Subcutaneous abdominal adipose tissue (tissue), 5 donors: ENCODE measurements at regions not wholly inside any gene's neighbourhood (a gene's known extent, or its start where the extent isn't known, plus 50 kb on each side); places are given as distances from the start of the nearest gene placed in this dataset.

Source experiments
- H3K27ac ChIP-seq: one replicate; pipeline ENCODE4 v1.7.0; 2013; ENCODE audit warnings: low read depth, mild to moderate bottlenecking, inconsistent platforms, low read length, moderate library complexity
- H3K27me3 ChIP-seq, 5 donors: one replicate each; pipeline ENCODE4 v1.7.0; 2013; ENCODE audit warnings: low read length in 5 of 5, inconsistent platforms in 1 of 5; ENCODE audit not compliant: control insufficient read depth in 5 of 5, insufficient read depth in 4 of 5
- H3K36me3 ChIP-seq, 5 donors: one replicate each; pipeline ENCODE4 v1.7.0; 2013; ENCODE audit warnings: low read length in 5 of 5; ENCODE audit not compliant: control insufficient read depth in 5 of 5, insufficient read depth in 5 of 5
- H3K4me1 ChIP-seq, 5 donors: one replicate each; pipeline ENCODE4 v1.7.0; 2013; ENCODE audit warnings: low read length in 5 of 5, mild to moderate bottlenecking in 3 of 5, moderate library complexity in 1 of 5; ENCODE audit not compliant: control insufficient read depth in 5 of 5, insufficient read depth in 5 of 5
- H3K4me3 ChIP-seq, 5 donors: one replicate each; pipeline ENCODE4 v1.7.0; 2013; ENCODE audit warnings: low read length in 5 of 5, low read depth in 1 of 5
- H3K9ac ChIP-seq, 5 donors: one replicate each; pipeline ENCODE4 v1.7.0; 2013; ENCODE audit warnings: low read length in 5 of 5, mild to moderate bottlenecking in 4 of 5, moderate library complexity in 3 of 5
- H3K9me3 ChIP-seq, 5 donors: one replicate each; pipeline ENCODE4 v1.7.0; 2013; ENCODE audit warnings: low read length in 5 of 5; ENCODE audit not compliant: control insufficient read depth in 5 of 5
- donor health status: healthy.
- donor health status: healthy.
- donor health status: healthy.
- donor health status: healthy.
- donor health status: healthy.

GRCh38 chr16:55000595-55000994 lies 69.9 kb downstream of the IRX5 start:
- H3K9me3 ChIP-seq: no peaks in the 10 kb centered on the region
- no peaks in the 10 kb centered on the region for H3K36me3 ChIP-seq
- H3K4me1 ChIP-seq: no peaks in the 10 kb centered on the region
- H3K4me3 ChIP-seq: no peak overlapping the region
- no peak overlapping the region for H3K27ac ChIP-seq
- H3K9ac ChIP-seq: no peak overlapping the region
- peaks cover 0 to 20% (median 10%) of the 10 kb centered on the region in 5 donors for H3K27me3 ChIP-seq

- H3K4me1 ChIP-seq: no peaks in the 10 kb centered on the region
- H3K4me3 ChIP-seq: no peak overlapping the region
- peaks cover 0 to 20% (median 10%) of the 10 kb centered on the region in 5 donors for H3K27me3 ChIP-seq
- H3K27ac ChIP-seq: no peak overlapping the region
- H3K36me3 ChIP-seq: no peaks in the 10 kb centered on the region
- H3K9ac ChIP-seq: no peak overlapping the region
- H3K9me3 ChIP-seq: no peaks in the 10 kb centered on the region
Measured at GRCh38 chr16:55001931-55002330, 71.3 kb downstream of the IRX5 start.

GRCh38 chr16:55002419-55002818 lies 71.8 kb downstream of the IRX5 start:
- Histone ChIP-seq H3K9ac (no peak overlapping the region), H3K27me3 (peaks cover 0 to 16% (median 8%) of the 10 kb centered on the region in 5 donors), H3K4me3 (no peak overlapping the region), H3K4me1 (no peaks in the 10 kb centered on the region), H3K9me3 (no peaks in the 10 kb centered on the region), H3K36me3 (no peaks in the 10 kb centered on the region), H3K27ac (no peak overlapping the region)

- Histone ChIP-seq H3K27me3 (peaks cover 0 to 15% (median 6%) of the 10 kb centered on the region in 5 donors), H3K27ac (no peak overlapping the region), H3K36me3 (no peaks in the 10 kb centered on the region), H3K4me1 (no peaks in the 10 kb centered on the region), H3K9me3 (no peaks in the 10 kb centered on the region), H3K9ac (no peak overlapping the region), H3K4me3 (no peak overlapping the region)
Measured at GRCh38 chr16:55003306-55003705, 72.6 kb downstream of the IRX5 start.

GRCh38 chr16:55003916-55004315 lies 73.3 kb downstream of the IRX5 start:
- Histone ChIP-seq H3K27ac (no peak overlapping the region), H3K9me3 (no peaks in the 10 kb centered on the region), H3K36me3 (no peaks in the 10 kb centered on the region), H3K9ac (no peak overlapping the region), H3K4me3 (no peak overlapping the region), H3K4me1 (no peaks in the 10 kb centered on the region), H3K27me3 (peaks cover 0 to 15% (median 9%) of the 10 kb centered on the region in 5 donors)

GRCh38 chr16:55007504-55007903 lies 76.8 kb downstream of the IRX5 start:
- Histone ChIP-seq H3K4me3 (no peak overlapping the region), H3K9me3 (peaks cover 0 to 3% (median 0%) of the 10 kb centered on the region in 5 donors), H3K27me3 (peaks cover 0 to 13% (median 5%) of the 10 kb centered on the region in 5 donors), H3K27ac (no peak overlapping the region), H3K36me3 (no peaks in the 10 kb centered on the region), H3K9ac (no peak overlapping the region), H3K4me1 (no peaks in the 10 kb centered on the region)

- Histone ChIP-seq H3K36me3 (no peaks in the 10 kb centered on the region), H3K27ac (no peak overlapping the region), H3K27me3 (peaks cover 0 to 13% (median 5%) of the 10 kb centered on the region in 5 donors), H3K9ac (no peak overlapping the region), H3K4me3 (no peak overlapping the region), H3K4me1 (no peaks in the 10 kb centered on the region), H3K9me3 (peaks cover 0 to 3% (median 0%) of the 10 kb centered on the region in 5 donors)
Measured at GRCh38 chr16:55008836-55009510, 78.3 kb downstream of the IRX5 start.

GRCh38 chr16:55009581-55009980 lies 78.9 kb downstream of the IRX5 start:
- Histone ChIP-seq H3K36me3 (no peaks in the 10 kb centered on the region), H3K4me3 (no peak overlapping the region), H3K27ac (no peak overlapping the region), H3K4me1 (no peaks in the 10 kb centered on the region), H3K9ac (no peak overlapping the region), H3K27me3 (peaks cover 0 to 13% (median 5%) of the 10 kb centered on the region in 5 donors), H3K9me3 (peaks cover 0 to 3% (median 0%) of the 10 kb centered on the region in 5 donors)

GRCh38 chr16:55010492-55011160 lies 80.0 kb downstream of the IRX5 start:
- no peaks in the 10 kb centered on the region for H3K4me1 ChIP-seq
- peaks cover 0 to 3% (median 0%) of the 10 kb centered on the region in 5 donors for H3K9me3 ChIP-seq
- H3K4me3 ChIP-seq: no peak overlapping the region
- no peak overlapping the region for H3K27ac ChIP-seq
- H3K9ac ChIP-seq: no peak overlapping the region
- H3K27me3 ChIP-seq: peaks cover 0 to 13% (median 5%) of the 10 kb centered on the region in 5 donors
- no peaks in the 10 kb centered on the region for H3K36me3 ChIP-seq

- no peak overlapping the region for H3K4me3 ChIP-seq
- no peak overlapping the region for H3K9ac ChIP-seq
- no peak overlapping the region for H3K27ac ChIP-seq
- no peaks in the 10 kb centered on the region for H3K36me3 ChIP-seq
- peaks cover 0 to 3% (median 0%) of the 10 kb centered on the region in 5 donors for H3K9me3 ChIP-seq
- H3K27me3 ChIP-seq: peaks cover 4 to 20% (median 6%) of the 10 kb centered on the region in 5 donors
- H3K4me1 ChIP-seq: no peaks in the 10 kb centered on the region
Measured at GRCh38 chr16:55012362-55012761, 81.7 kb downstream of the IRX5 start.
